ENCODE measurements at regions not wholly inside any gene's neighbourhood (a gene's known extent, or its start where the extent isn't known, plus 50 kb on each side); places are given as distances from the start of the nearest gene placed in this dataset.

DNA sequence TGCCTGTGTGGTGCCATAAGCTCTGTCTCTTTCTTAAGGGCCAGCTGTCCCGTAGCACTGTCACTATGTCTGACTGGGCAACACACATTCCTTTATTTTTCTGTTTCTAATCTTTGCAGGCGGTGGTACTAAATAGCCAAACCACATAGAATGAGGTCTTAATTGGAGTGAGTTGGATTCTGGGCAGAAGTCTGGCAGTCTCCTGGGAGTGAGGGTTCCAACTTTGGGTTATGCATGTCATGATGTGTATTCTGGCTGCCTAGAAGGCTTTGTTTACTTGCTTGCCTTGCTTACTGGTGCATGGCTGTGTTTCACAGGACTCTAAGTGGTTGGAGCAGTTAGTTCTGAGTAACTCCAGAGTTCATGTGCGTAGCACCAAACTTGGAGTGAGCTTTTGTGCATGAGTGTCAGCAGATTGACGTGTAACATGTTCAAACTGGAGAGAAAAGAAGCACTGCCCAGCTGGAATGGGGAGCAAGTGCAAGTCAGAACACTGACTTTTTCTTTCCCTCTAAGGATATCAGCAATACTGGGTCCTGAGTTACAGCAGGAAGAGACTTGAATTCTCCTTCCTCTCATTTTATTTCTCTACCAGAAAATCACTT is 185.8 kb downstream of the PCSK1 start:
- peak; percentile 69 for DNase-seq (ENCODE audit: low read depth)
- TF ChIP-seq CTCF (IDR thresholded peaks at IDR 0.05; ENCODE audit: low read depth, low read length, missing control alignments), result no peak
- in situ Hi-C loops (cut with HindIII; ENCODE audit: low sequenced_read_pairs), result no loop called here
- H3K4me3 ChIP-seq (ENCODE audit: low read depth, low read length), result no peak overlapping the region

DNA sequence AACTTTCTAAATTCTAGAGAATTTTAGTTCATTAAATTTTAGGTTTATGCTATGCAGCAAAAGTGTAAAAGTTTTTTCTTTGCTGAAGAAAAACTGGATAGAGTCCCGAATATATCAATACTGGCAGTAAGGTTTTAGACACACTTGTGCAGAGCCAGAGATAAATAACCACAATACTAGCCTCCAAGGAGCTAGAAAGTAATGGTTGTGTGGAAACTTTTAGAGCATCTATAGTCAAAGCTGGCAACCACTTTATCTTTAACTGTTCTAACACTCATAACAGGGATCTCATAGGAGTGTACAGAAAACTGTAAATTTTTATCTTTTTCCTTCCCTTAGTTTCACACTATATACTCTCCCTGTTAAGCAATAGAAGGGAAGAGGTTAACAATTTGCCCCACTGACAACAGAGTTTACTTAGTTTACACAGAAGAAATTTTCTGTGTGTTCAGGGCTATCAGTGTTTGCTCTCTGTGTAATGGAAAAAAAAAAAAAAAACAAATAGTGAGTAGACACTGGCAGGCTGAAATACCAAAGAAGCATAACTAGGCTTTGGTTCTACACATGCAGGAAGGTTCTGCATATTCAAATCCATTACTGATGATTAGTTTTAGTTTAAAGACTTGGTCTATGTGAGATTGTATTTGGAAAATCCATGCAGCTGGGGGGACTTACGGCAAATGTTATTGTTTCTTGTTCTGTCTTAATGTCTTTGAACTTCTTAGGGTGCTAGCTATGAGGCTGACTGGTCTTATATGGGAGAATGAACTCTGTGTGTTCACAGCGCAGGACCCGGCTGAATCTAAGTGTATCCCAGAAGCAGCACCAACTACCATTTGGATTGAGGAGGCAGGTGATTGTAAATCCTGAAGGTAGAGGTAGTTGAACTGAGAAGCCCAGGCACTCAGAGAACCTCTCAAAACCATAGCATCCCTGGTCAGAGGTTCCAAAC is 187.6 kb downstream of the PCSK1 start:
- H3K4me3 ChIP-seq (ENCODE audit: low read depth, low read length), result no peak overlapping the region
- TF ChIP-seq CTCF (IDR thresholded peaks at IDR 0.05; ENCODE audit: low read depth, low read length, missing control alignments), result no peak
- DNase-seq (ENCODE audit: low read depth), result no peak
- in situ Hi-C loops (cut with HindIII; ENCODE audit: low sequenced_read_pairs), result no loop called here

DNA sequence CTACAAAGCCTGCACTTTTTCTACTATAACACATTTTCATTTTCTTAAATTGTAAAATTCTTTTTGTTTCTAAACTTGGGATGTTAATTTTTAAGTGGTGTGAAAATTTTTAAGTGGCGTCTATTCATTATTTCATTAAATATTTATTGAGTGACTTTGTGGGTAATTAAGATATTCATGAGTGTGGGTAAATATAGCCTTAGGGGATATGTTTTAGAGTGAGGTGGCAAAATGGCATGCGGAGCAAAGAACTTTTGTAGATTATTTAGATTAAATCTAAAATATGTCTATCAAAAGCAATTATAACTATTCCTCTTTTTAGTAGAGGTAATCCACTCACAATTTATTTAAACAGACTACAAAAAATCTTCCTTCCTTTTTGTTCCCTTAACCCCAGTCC is 188.4 kb downstream of the PCSK1 start:
- H3K4me3 ChIP-seq (ENCODE audit: low read depth, low read length), result no peak overlapping the region
- TF ChIP-seq CTCF (IDR thresholded peaks at IDR 0.05; ENCODE audit: low read depth, low read length, missing control alignments), result no peak
- in situ Hi-C loops (cut with HindIII; ENCODE audit: low sequenced_read_pairs), result no loop called here
- no peak for DNase-seq (ENCODE audit: low read depth)

GRCh38 chr5:96243862-96244261 is 189.2 kb downstream of the PCSK1 start:
- no peak for DNase-seq (ENCODE audit: low read depth)
- TF ChIP-seq CTCF (IDR thresholded peaks at IDR 0.05; ENCODE audit: low read depth, low read length, missing control alignments), result no peak
- H3K4me3 ChIP-seq (ENCODE audit: low read depth, low read length), result no peak overlapping the region
- in situ Hi-C loops (cut with HindIII; ENCODE audit: low sequenced_read_pairs), result no loop called here

GRCh38 chr5:96243203-96243602 is 189.8 kb downstream of the PCSK1 start:
- no peak for TF ChIP-seq CTCF (IDR thresholded peaks at IDR 0.05; ENCODE audit: low read depth, low read length, missing control alignments)
- H3K4me3 ChIP-seq (ENCODE audit: low read depth, low read length), result no peak overlapping the region
- in situ Hi-C loops (cut with HindIII; ENCODE audit: low sequenced_read_pairs), result no loop called here
- DNase-seq (ENCODE audit: low read depth), result no peak

- H3K4me3 ChIP-seq (ENCODE audit: low read depth, low read length), result no peak overlapping the region
- TF ChIP-seq CTCF (IDR thresholded peaks at IDR 0.05; ENCODE audit: low read depth, low read length, missing control alignments), result no peak
- in situ Hi-C loops (cut with HindIII; ENCODE audit: low sequenced_read_pairs), result no loop called here
- DNase-seq (ENCODE audit: low read depth), result no peak
Measured at GRCh38 chr5:96242571-96242970, 190.5 kb downstream of the PCSK1 start.

Data from astrocyte of the cerebellum (primary cell).